Neural progenitor cell (in vitro differentiated cells): ENCODE measurements at regions not wholly inside any gene's neighbourhood (a gene's known extent, or its start where the extent isn't known, plus 50 kb on each side); places are given as distances from the start of the nearest gene placed in this dataset.

Experiments used
- EZH2 ChIP-seq: fragments of 200-600 bp; sonication (generic); IDR thresholded peaks from 2 replicates; pipeline ENCODE4 v1.6.1; 2017; ENCODE audit warnings: antibody characterized with exemption, mild to moderate bottlenecking, moderate library complexity
- EZH2phosphoT487 ChIP-seq: fragments of 200-600 bp; sonication (generic); IDR thresholded peaks from 2 replicates; pipeline ENCODE4 v1.6.1; 2017; ENCODE audit warnings: antibody characterized with exemption
- TF ChIP-seq, protein P1 (sequence below): fragments of 200-600 bp; sonication (generic); IDR thresholded peaks from 2 replicates; pipeline ENCODE4 v1.5.1; 2017; ENCODE audit warnings: antibody characterized with exemption, mild to moderate bottlenecking

DNA sequence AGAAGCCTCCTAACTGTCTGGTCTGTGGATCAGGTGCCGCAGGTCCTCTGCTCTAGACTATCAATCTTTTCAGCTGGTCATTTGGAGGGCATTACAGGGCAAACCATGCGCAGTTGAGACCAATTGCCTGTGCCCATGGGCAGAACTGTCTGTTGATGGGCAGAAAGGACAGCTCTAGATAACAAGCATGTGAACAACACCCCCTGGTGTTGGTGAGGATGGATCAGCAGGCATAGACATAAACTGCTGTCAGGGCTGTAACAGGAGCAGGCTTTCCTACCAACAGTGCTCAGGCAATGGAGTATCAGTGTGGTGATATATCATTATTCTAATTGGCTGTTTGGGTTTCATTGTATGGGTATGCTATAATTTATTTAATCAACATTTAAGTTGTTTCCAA, 104.7 kb upstream of the KL start:
- TF ChIP-seq, protein P1, sequence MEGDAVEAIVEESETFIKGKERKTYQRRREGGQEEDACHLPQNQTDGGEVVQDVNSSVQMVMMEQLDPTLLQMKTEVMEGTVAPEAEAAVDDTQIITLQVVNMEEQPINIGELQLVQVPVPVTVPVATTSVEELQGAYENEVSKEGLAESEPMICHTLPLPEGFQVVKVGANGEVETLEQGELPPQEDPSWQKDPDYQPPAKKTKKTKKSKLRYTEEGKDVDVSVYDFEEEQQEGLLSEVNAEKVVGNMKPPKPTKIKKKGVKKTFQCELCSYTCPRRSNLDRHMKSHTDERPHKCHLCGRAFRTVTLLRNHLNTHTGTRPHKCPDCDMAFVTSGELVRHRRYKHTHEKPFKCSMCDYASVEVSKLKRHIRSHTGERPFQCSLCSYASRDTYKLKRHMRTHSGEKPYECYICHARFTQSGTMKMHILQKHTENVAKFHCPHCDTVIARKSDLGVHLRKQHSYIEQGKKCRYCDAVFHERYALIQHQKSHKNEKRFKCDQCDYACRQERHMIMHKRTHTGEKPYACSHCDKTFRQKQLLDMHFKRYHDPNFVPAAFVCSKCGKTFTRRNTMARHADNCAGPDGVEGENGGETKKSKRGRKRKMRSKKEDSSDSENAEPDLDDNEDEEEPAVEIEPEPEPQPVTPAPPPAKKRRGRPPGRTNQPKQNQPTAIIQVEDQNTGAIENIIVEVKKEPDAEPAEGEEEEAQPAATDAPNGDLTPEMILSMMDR, result peak; percentile 60
- TF ChIP-seq EZH2 (no peak), EZH2phosphoT487 (no peak)
